ENCODE measurements at regions not wholly inside any gene's neighbourhood (a gene's known extent, or its start where the extent isn't known, plus 50 kb on each side); places are given as distances from the start of the nearest gene placed in this dataset.

DNA sequence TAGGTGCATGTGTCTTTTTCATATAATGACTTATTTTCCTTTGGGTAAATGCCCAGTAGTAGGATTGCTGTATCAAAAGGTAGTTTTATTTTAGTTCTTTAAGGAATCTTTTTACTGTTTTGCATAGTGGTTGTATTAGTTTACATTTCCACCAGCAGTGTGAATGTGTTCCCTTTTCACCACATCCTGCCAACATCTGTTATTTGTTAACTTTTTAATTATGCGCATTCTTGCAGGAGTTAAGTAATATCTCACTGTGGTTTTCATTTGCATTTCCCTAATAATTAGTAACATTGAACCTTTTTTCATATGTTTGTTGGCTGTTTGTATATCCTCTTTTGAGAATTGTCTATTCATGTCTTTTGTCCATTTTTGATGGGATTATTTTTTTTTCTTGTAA is 1761.9 kb downstream of the PLA2G4A start:
- TF ChIP-seq, protein P1, sequence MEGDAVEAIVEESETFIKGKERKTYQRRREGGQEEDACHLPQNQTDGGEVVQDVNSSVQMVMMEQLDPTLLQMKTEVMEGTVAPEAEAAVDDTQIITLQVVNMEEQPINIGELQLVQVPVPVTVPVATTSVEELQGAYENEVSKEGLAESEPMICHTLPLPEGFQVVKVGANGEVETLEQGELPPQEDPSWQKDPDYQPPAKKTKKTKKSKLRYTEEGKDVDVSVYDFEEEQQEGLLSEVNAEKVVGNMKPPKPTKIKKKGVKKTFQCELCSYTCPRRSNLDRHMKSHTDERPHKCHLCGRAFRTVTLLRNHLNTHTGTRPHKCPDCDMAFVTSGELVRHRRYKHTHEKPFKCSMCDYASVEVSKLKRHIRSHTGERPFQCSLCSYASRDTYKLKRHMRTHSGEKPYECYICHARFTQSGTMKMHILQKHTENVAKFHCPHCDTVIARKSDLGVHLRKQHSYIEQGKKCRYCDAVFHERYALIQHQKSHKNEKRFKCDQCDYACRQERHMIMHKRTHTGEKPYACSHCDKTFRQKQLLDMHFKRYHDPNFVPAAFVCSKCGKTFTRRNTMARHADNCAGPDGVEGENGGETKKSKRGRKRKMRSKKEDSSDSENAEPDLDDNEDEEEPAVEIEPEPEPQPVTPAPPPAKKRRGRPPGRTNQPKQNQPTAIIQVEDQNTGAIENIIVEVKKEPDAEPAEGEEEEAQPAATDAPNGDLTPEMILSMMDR (IDR thresholded peaks at IDR 0.05): no peak
- ATAC-seq (ENCODE audit: low FRiP score) (no peak), DNase-seq (ENCODE audit: low spot score) (no peak)

DNA sequence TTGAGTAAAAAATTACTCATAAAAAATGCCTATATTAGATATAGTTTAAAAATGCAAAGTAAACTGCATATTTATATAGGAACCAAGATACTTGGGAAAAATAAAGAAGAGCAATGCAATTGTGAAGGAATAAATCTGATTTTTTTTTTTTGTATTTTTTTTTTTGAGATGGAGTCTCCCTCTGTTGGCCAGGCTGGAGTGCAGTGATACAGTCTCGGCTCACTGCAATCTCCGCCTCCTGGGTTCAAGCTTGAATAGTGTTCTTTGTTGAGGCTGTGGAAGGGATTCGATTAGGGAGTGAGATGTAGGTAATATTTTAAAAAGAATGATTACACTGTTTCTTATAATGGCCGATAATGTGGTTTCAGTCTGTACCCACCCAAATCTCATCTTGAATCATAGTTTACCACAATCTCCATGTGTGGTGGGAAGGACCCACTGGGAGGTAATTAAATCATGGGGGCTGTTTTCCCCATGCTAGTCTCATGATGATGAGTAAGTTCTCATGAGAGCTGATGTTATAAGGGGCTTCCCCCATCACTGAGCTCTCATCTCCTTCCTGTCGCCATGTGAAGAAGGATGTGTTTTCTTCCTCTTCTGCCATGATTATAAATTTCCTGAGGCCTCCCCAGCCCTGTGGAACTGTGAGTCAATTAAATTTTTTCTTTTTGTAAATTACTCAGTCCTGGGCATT is 1765.9 kb downstream of the PLA2G4A start:
- no peak for ATAC-seq (ENCODE audit: low FRiP score)
- TF ChIP-seq, protein P1 (IDR thresholded peaks at IDR 0.05): no peak

DNA sequence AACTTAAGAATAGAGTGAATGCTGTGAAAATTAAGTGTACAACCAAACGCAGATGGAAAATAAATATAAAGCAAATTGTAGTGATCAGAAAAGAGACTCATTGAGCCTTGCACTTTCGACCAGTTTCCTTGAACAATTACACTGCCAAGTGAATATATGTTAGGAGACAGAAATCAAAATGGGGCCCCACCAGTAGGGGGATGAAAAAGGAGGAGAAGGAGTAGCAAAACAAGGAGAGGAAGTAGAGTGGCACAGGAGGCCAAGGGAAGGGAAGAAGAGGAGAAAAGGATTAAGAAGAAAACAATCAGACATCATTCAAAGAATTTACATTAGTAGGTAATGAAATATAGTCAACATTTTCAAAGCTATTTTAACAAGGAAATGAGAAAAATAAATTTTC is 1770.6 kb downstream of the PLA2G4A start:
- TF ChIP-seq, protein P1 (IDR thresholded peaks at IDR 0.05): no peak
- DNase-seq (ENCODE audit: low spot score) (no peak), ATAC-seq (ENCODE audit: low FRiP score) (no peak)

More for the DNA sequence above, 1765.9 kb downstream of the PLA2G4A start:
- no peak for DNase-seq (ENCODE audit: low spot score)

DNA sequence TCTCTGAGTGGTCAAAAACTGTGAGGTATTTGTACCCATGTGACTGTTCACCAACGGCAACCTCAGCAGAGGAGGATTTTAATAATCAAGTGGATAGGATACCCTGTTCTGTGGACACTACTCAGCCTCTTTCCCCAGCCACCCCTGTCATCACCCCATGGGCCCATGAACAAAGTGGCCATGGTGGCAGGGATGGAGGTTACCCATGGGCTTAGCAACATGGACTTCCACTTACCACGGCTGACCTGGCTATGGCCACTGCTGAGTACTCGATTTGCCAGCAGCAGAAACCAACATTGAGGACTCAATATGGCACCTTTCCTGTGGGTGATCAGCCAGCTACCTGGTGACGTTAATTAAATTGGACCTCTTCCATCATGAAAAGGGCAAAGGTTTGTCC is 1782.7 kb downstream of the PLA2G4A start:
- no peak for ATAC-seq (ENCODE audit: low FRiP score)
- DNase-seq (ENCODE audit: low spot score): no peak
- TF ChIP-seq, protein P1 (IDR thresholded peaks at IDR 0.05): no peak

DNA sequence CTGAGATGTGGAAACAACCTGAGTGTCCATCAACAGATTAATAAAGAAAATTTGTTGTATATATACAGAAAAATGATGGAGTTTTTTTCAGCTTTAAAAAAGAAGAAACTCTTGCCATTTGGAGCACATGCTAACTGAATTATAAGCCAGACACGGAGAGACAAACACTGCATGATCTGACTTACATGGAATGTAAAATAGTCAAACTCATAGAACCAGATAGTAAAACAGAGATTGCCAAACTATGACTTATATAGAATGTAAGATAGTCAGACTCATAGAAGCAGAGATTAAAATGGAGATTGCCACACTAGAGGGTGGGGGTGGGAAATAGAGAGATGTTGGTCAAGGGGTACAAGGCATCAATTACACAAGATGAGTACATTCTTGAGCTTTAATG is 1786.6 kb downstream of the PLA2G4A start:
- DNase-seq (ENCODE audit: low spot score) (no peak), ATAC-seq (ENCODE audit: low FRiP score) (no peak)
- TF ChIP-seq, protein P1 (IDR thresholded peaks at IDR 0.05): no peak

DNA sequence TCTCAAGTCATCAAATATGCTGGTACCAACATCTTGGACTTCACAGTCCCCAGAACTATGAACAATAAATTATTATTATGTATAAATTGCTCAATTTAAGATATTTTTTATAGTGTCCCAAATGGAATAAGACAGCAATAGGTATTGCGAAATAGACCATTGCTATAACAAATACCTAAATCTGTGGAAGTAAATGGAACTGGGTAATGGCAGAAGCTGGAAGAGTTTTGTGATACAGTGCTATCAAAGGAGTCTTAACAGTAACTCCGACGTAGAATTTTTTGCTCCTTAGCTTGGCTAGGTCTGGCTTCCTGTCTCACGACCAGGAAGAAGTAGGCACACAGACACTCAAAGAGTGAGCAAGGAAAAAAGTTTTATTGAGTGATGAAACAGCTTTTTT is 1791.5 kb downstream of the PLA2G4A start:
- TF ChIP-seq, protein P1 (IDR thresholded peaks at IDR 0.05): no peak
- ATAC-seq (ENCODE audit: low FRiP score): no peak

DNA sequence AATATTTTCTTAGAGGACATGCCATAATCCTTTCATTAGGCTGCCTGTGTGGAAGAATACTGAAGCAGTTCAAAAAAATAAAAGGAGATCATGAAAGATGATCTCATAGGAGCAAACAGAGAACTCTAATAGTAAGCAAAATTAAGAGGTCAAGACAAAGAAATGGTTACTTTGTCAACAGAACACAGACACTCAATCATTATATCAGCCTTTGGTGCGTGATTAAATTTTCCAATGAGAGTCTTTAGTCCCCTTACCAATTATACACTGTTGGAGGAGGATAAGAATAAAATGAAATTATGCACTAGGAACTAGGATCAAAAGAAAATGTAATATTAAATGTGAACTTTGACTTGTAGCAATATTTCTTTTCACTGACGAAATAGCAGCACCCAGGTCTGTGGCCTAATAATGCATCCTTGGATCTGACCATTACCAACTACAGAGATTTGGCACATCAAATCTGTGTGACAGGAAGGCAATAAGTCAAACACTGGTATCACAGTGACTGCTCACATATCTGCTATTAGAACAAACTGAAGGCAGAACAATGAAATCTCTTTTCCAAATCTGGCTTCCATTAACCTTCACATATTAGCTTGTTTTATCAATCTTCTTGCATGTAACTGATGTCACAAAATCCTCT is 1812.9 kb downstream of the PLA2G4A start:
- ATAC-seq (ENCODE audit: low FRiP score) (no peak), DNase-seq (ENCODE audit: low spot score) (no peak)
- TF ChIP-seq, protein P1 (IDR thresholded peaks at IDR 0.05): no peak

More for the DNA sequence above, 1791.5 kb downstream of the PLA2G4A start:
- no peak for DNase-seq (ENCODE audit: low spot score)

Measured in omental fat pad (tissue), 3 donors.